ENCODE measurements at regions not wholly inside any gene's neighbourhood (a gene's known extent, or its start where the extent isn't known, plus 50 kb on each side); places are given as distances from the start of the nearest gene placed in this dataset.

GRCh38 chr11:32184041-32184722, 93.3 kb downstream of the RCN1 start:
- no peak for DNase-seq (ENCODE audit: low read depth)

GRCh38 chr11:32184723-32185376, 94.0 kb downstream of the RCN1 start:
- no peak overlapping the region for H3K4me3 ChIP-seq (ENCODE audit: low read length)
- no peak for DNase-seq (ENCODE audit: low read depth)
- no peak for TF ChIP-seq CTCF (IDR thresholded peaks at IDR 0.05; ENCODE audit: insufficient read depth, low read depth, low read length, missing control alignments)

More at GRCh38 chr11:32184041-32184722, 93.3 kb downstream of the RCN1 start:
- TF ChIP-seq CTCF (IDR thresholded peaks at IDR 0.05; ENCODE audit: insufficient read depth, low read depth, low read length, missing control alignments), result no peak
- no peak overlapping the region for H3K4me3 ChIP-seq (ENCODE audit: low read length)

GRCh38 chr11:32186118-32186517, 95.2 kb downstream of the RCN1 start:
- TF ChIP-seq CTCF (IDR thresholded peaks at IDR 0.05; ENCODE audit: insufficient read depth, low read depth, low read length, missing control alignments), result no peak
- no peak overlapping the region for H3K4me3 ChIP-seq (ENCODE audit: low read length)
- no peak for DNase-seq (ENCODE audit: low read depth)

GRCh38 chr11:32187111-32187510, 96.2 kb downstream of the RCN1 start:
- no peak for TF ChIP-seq CTCF (IDR thresholded peaks at IDR 0.05; ENCODE audit: insufficient read depth, low read depth, low read length, missing control alignments)
- DNase-seq (ENCODE audit: low read depth), result no peak
- no peak overlapping the region for H3K4me3 ChIP-seq (ENCODE audit: low read length)

GRCh38 chr11:32188785-32189184, 97.9 kb downstream of the RCN1 start:
- DNase-seq (ENCODE audit: low read depth), result no peak
- no peak for TF ChIP-seq CTCF (IDR thresholded peaks at IDR 0.05; ENCODE audit: insufficient read depth, low read depth, low read length, missing control alignments)
- H3K4me3 ChIP-seq (ENCODE audit: low read length), result no peak overlapping the region

GRCh38 chr11:32196137-32196536, 105.3 kb downstream of the RCN1 start:
- no peak for DNase-seq (ENCODE audit: low read depth)
- H3K4me3 ChIP-seq (ENCODE audit: low read length), result no peak overlapping the region

More at GRCh38 chr11:32196137-32196536, 105.3 kb downstream of the RCN1 start:
- TF ChIP-seq CTCF (IDR thresholded peaks at IDR 0.05; ENCODE audit: insufficient read depth, low read depth, low read length, missing control alignments), result no peak

All from epithelial cell of esophagus (primary cell).